ENCODE measurements at regions not wholly inside any gene's neighbourhood (a gene's known extent, or its start where the extent isn't known, plus 50 kb on each side); places are given as distances from the start of the nearest gene placed in this dataset.

- TF ChIP-seq CTCF (IDR thresholded peaks at IDR 0.05; ENCODE audit: insufficient read depth, low read length, missing control alignments): no peak
- ChIA-PET CTCF (no interaction called here), POLR2A (no interaction called here)
- no peak for DNase-seq (ENCODE audit: low read depth, low spot score)
- H3K4me3 ChIP-seq (ENCODE audit: low read depth, low read length): no peak overlapping the region
Observed at GRCh38 chr1:37404711-37405110, 69.7 kb upstream of the ZC3H12A start.

- no peak for DNase-seq (ENCODE audit: low read depth, low spot score)
- POLR2A ChIA-PET: no interaction called here
- TF ChIP-seq CTCF (IDR thresholded peaks at IDR 0.05; ENCODE audit: insufficient read depth, low read length, missing control alignments): no peak
- CTCF ChIA-PET: interaction anchor here (1.6 kb wide), 1 partner anchor 25 kb away, joined by 4 read pairs; no protein-coding TSS in a partner anchor
- H3K4me3 ChIP-seq (ENCODE audit: low read depth, low read length): no peak overlapping the region
Observed at GRCh38 chr1:37410105-37410504, 64.3 kb upstream of the ZC3H12A start.

- no peak for DNase-seq (ENCODE audit: low read depth, low spot score)
- CTCF ChIA-PET: interaction anchor here (1.6 kb wide), 1 partner anchor 24 kb away, joined by 4 read pairs; no protein-coding TSS in a partner anchor
- TF ChIP-seq CTCF (IDR thresholded peaks at IDR 0.05; ENCODE audit: insufficient read depth, low read length, missing control alignments): no peak
- POLR2A ChIA-PET: no interaction called here
- H3K4me3 ChIP-seq (ENCODE audit: low read depth, low read length): no peak overlapping the region
Observed at GRCh38 chr1:37410815-37411214, 63.6 kb upstream of the ZC3H12A start.

- POLR2A ChIA-PET: no interaction called here
- no peak overlapping the region for H3K4me3 ChIP-seq (ENCODE audit: low read depth, low read length)
- CTCF ChIA-PET: interaction anchor here (1.5 kb wide), 1 partner anchor 19 kb away, joined by 5 read pairs; no protein-coding TSS in a partner anchor
- no peak for TF ChIP-seq CTCF (IDR thresholded peaks at IDR 0.05; ENCODE audit: insufficient read depth, low read length, missing control alignments)
- DNase-seq (ENCODE audit: low read depth, low spot score): no peak
Observed at GRCh38 chr1:37415611-37416244, 58.7 kb upstream of the ZC3H12A start.

GRCh38 chr1:37420456-37420855 lies 53.9 kb upstream of the ZC3H12A start:
- CTCF ChIA-PET: interaction anchor here (5.4 kb wide), 1 partner anchor 15 kb away, joined by 29 read pairs; no protein-coding TSS in a partner anchor
- no peak for TF ChIP-seq CTCF (IDR thresholded peaks at IDR 0.05; ENCODE audit: insufficient read depth, low read length, missing control alignments)
- POLR2A ChIA-PET: no interaction called here
- no peak overlapping the region for H3K4me3 ChIP-seq (ENCODE audit: low read depth, low read length)
- no peak for DNase-seq (ENCODE audit: low read depth, low spot score)

- H3K4me3 ChIP-seq (ENCODE audit: low read depth, low read length): no peak overlapping the region
- TF ChIP-seq CTCF (IDR thresholded peaks at IDR 0.05; ENCODE audit: insufficient read depth, low read length, missing control alignments): no peak
- DNase-seq (ENCODE audit: low read depth, low spot score): no peak
- CTCF ChIA-PET: interaction anchor here (0.8 to 5.4 kb wide), 2 partner anchors 11 to 908 kb away, joined by 3 to 29 read pairs; no protein-coding TSS in a partner anchor
- POLR2A ChIA-PET: interaction anchor here (0.7 kb wide), 1 partner anchor 818 kb away, joined by 4 read pairs; no protein-coding TSS in a partner anchor
Observed at GRCh38 chr1:37423810-37424209, 50.6 kb upstream of the ZC3H12A start.
